ENCODE measurements at regions not wholly inside any gene's neighbourhood (a gene's known extent, or its start where the extent isn't known, plus 50 kb on each side); places are given as distances from the start of the nearest gene placed in this dataset.

DNA sequence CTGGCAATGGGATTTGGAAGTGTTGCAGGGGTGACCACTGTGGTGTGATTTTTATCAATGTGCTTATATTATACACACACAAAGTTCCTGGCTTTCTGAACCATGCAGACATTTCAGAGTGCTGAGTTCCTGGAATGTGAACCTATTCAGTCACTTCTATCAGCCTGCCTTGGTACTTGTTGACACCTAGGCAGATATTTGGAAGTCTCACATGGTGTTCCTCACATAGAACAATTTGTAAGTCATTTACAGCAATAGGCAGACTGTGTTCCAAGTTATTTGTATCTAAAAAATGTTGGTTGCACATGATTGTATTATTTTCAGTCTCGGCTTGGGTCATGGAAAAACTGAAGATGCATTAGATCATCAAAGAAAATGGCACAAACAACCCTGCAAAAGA lies 182.2 kb downstream of the SREK1 start:
- no peaks in the 10 kb centered on the region for H3K4me1 ChIP-seq (ENCODE audit: insufficient read depth, insufficient read length)
- no peak for DNase-seq (ENCODE audit: low read depth, low spot score)
- TF ChIP-seq SUZ12 (IDR thresholded peaks at IDR 0.05; ENCODE audit: extremely low read depth, insufficient read depth, insufficient read length) (no peak), ZNF274 (IDR thresholded peaks at IDR 0.05; ENCODE audit: low read depth, low read length) (no peak), YY1 (IDR thresholded peaks at IDR 0.05; ENCODE audit: insufficient read depth, insufficient read length) (no peak)
- no peak overlapping the region for H3K9ac ChIP-seq (ENCODE audit: insufficient read length, low read depth)
- H3K27me3 ChIP-seq (ENCODE audit: insufficient read depth, insufficient read length) = no peaks in the 10 kb centered on the region
- no peaks in the 10 kb centered on the region; the same call in 1 of the 2 replicates for H3K9me3 ChIP-seq (ENCODE audit: insufficient read depth, low read length)
- no peaks in the 10 kb centered on the region for H3K36me3 ChIP-seq (ENCODE audit: insufficient read depth, insufficient read length, low read length)
- no peak overlapping the region for H3K4me3 ChIP-seq (ENCODE audit: insufficient read length, low read depth)

GRCh38 chr5:66327008-66327407 lies 182.9 kb downstream of the SREK1 start:
- H3K9ac ChIP-seq (ENCODE audit: insufficient read length, low read depth) = no peak overlapping the region
- no peak for DNase-seq (ENCODE audit: low read depth, low spot score)
- no peak for TF ChIP-seq SUZ12 (IDR thresholded peaks at IDR 0.05; ENCODE audit: extremely low read depth, insufficient read depth, insufficient read length)
- no peak for TF ChIP-seq YY1 (IDR thresholded peaks at IDR 0.05; ENCODE audit: insufficient read depth, insufficient read length)
- TF ChIP-seq ZNF274 (IDR thresholded peaks at IDR 0.05; ENCODE audit: low read depth, low read length) = no peak
- no peaks in the 10 kb centered on the region for H3K4me1 ChIP-seq (ENCODE audit: insufficient read depth, insufficient read length)
- H3K9me3 ChIP-seq (ENCODE audit: insufficient read depth, low read length) = no peaks in the 10 kb centered on the region; the same call in 1 of the 2 replicates
- H3K36me3 ChIP-seq (ENCODE audit: insufficient read depth, insufficient read length, low read length) = no peaks in the 10 kb centered on the region
- H3K27me3 ChIP-seq (ENCODE audit: insufficient read depth, insufficient read length) = no peaks in the 10 kb centered on the region
- no peak overlapping the region for H3K4me3 ChIP-seq (ENCODE audit: insufficient read length, low read depth)

GRCh38 chr5:66329078-66329477 lies 185.0 kb downstream of the SREK1 start:
- Histone ChIP-seq H3K9me3 (ENCODE audit: insufficient read depth, low read length) (no peaks in the 10 kb centered on the region; the same call in 1 of the 2 replicates), H3K27me3 (ENCODE audit: insufficient read depth, insufficient read length) (no peaks in the 10 kb centered on the region), H3K36me3 (ENCODE audit: insufficient read depth, insufficient read length, low read length) (no peaks in the 10 kb centered on the region), H3K9ac (ENCODE audit: insufficient read length, low read depth) (no peak overlapping the region), H3K4me3 (ENCODE audit: insufficient read length, low read depth) (no peak overlapping the region), H3K4me1 (ENCODE audit: insufficient read depth, insufficient read length) (no peaks in the 10 kb centered on the region)
- DNase-seq (ENCODE audit: low read depth, low spot score) = no peak
- TF ChIP-seq YY1 (IDR thresholded peaks at IDR 0.05; ENCODE audit: insufficient read depth, insufficient read length) (no peak), SUZ12 (IDR thresholded peaks at IDR 0.05; ENCODE audit: extremely low read depth, insufficient read depth, insufficient read length) (no peak), ZNF274 (IDR thresholded peaks at IDR 0.05; ENCODE audit: low read depth, low read length) (no peak)

GRCh38 chr5:66333192-66333591 lies 189.1 kb downstream of the SREK1 start:
- TF ChIP-seq SUZ12 (IDR thresholded peaks at IDR 0.05; ENCODE audit: extremely low read depth, insufficient read depth, insufficient read length) (no peak), YY1 (IDR thresholded peaks at IDR 0.05; ENCODE audit: insufficient read depth, insufficient read length) (no peak), ZNF274 (IDR thresholded peaks at IDR 0.05; ENCODE audit: low read depth, low read length) (no peak)
- Histone ChIP-seq H3K9me3 (ENCODE audit: insufficient read depth, low read length) (no peaks in the 10 kb centered on the region), H3K4me1 (ENCODE audit: insufficient read depth, insufficient read length) (peaks cover 4% of the 10 kb centered on the region), H3K4me3 (ENCODE audit: insufficient read length, low read depth) (no peak overlapping the region), H3K36me3 (ENCODE audit: insufficient read depth, insufficient read length, low read length) (no peaks in the 10 kb centered on the region), H3K9ac (ENCODE audit: insufficient read length, low read depth) (no peak overlapping the region), H3K27me3 (ENCODE audit: insufficient read depth, insufficient read length) (no peaks in the 10 kb centered on the region)
- DNase-seq (ENCODE audit: low read depth, low spot score) = no peak

- TF ChIP-seq ZNF274 (IDR thresholded peaks at IDR 0.05; ENCODE audit: low read depth, low read length) = no peak
- no peak for TF ChIP-seq SUZ12 (IDR thresholded peaks at IDR 0.05; ENCODE audit: extremely low read depth, insufficient read depth, insufficient read length)
- TF ChIP-seq YY1 (IDR thresholded peaks at IDR 0.05; ENCODE audit: insufficient read depth, insufficient read length) = no peak
- Histone ChIP-seq H3K4me3 (ENCODE audit: insufficient read length, low read depth) (no peak overlapping the region), H3K4me1 (ENCODE audit: insufficient read depth, insufficient read length) (peaks cover 4% of the 10 kb centered on the region), H3K9ac (ENCODE audit: insufficient read length, low read depth) (no peak overlapping the region), H3K9me3 (ENCODE audit: insufficient read depth, low read length) (no peaks in the 10 kb centered on the region), H3K36me3 (ENCODE audit: insufficient read depth, insufficient read length, low read length) (no peaks in the 10 kb centered on the region), H3K27me3 (ENCODE audit: insufficient read depth, insufficient read length) (no peaks in the 10 kb centered on the region)
- DNase-seq (ENCODE audit: low read depth, low spot score) = no peak
Observed at GRCh38 chr5:66337626-66338226, 193.6 kb downstream of the SREK1 start.

- peaks cover 4% of the 10 kb centered on the region for H3K4me1 ChIP-seq (ENCODE audit: insufficient read depth, insufficient read length)
Observed at GRCh38 chr5:66338828-66339227, 194.7 kb downstream of the SREK1 start.

DNA sequence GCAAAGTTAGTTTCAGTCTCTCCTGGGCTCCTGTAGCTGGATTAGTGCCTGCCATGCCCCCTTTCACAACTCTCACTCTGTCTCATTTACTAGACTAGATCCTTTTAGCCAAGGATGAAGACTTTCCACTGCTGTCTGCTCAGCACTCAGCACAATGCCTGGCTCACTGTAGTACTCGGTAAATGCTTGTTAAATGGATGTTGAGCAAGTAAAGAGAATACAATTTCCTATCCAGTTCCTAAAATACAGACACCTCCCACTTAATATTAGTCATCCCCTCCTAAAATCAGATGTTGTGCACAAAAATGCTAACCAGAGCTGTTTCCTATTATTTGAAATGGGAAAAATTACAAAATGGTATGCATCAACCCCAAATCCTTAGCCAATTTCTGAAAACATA lies 195.8 kb downstream of the SREK1 start:
- no peak for TF ChIP-seq ZNF274 (IDR thresholded peaks at IDR 0.05; ENCODE audit: low read depth, low read length)
- no peak for TF ChIP-seq YY1 (IDR thresholded peaks at IDR 0.05; ENCODE audit: insufficient read depth, insufficient read length)
- TF ChIP-seq SUZ12 (IDR thresholded peaks at IDR 0.05; ENCODE audit: extremely low read depth, insufficient read depth, insufficient read length) = no peak
- Histone ChIP-seq H3K4me1 (ENCODE audit: insufficient read depth, insufficient read length) (peaks cover 4% of the 10 kb centered on the region), H3K36me3 (ENCODE audit: insufficient read depth, insufficient read length, low read length) (no peaks in the 10 kb centered on the region), H3K4me3 (ENCODE audit: insufficient read length, low read depth) (no peak overlapping the region), H3K9me3 (ENCODE audit: insufficient read depth, low read length) (no peaks in the 10 kb centered on the region), H3K9ac (ENCODE audit: insufficient read length, low read depth) (no peak overlapping the region), H3K27me3 (ENCODE audit: insufficient read depth, insufficient read length) (no peaks in the 10 kb centered on the region)
- no peak for DNase-seq (ENCODE audit: low read depth, low spot score)

More at GRCh38 chr5:66338828-66339227, 194.7 kb downstream of the SREK1 start:
- no peak overlapping the region for H3K9ac ChIP-seq (ENCODE audit: insufficient read length, low read depth)
- H3K4me3 ChIP-seq (ENCODE audit: insufficient read length, low read depth) = no peak overlapping the region
- DNase-seq (ENCODE audit: low read depth, low spot score) = no peak
- no peaks in the 10 kb centered on the region for H3K36me3 ChIP-seq (ENCODE audit: insufficient read depth, insufficient read length, low read length)
- no peaks in the 10 kb centered on the region for H3K27me3 ChIP-seq (ENCODE audit: insufficient read depth, insufficient read length)
- TF ChIP-seq YY1 (IDR thresholded peaks at IDR 0.05; ENCODE audit: insufficient read depth, insufficient read length) (no peak), ZNF274 (IDR thresholded peaks at IDR 0.05; ENCODE audit: low read depth, low read length) (no peak), SUZ12 (IDR thresholded peaks at IDR 0.05; ENCODE audit: extremely low read depth, insufficient read depth, insufficient read length) (no peak)
- no peaks in the 10 kb centered on the region for H3K9me3 ChIP-seq (ENCODE audit: insufficient read depth, low read length)
